ENCODE measurements at regions not wholly inside any gene's neighbourhood (a gene's known extent, or its start where the extent isn't known, plus 50 kb on each side); places are given as distances from the start of the nearest gene placed in this dataset.

- Histone ChIP-seq H3K9ac (ENCODE audit: low read length) (no peak overlapping the region), H4K20me1 (ENCODE audit: low read depth, low read length) (no peaks in the 10 kb centered on the region), H3K27me3 (ENCODE audit: low read length) (no peaks in the 10 kb centered on the region), H3K79me2 (ENCODE audit: insufficient read depth, low read length) (no peaks in the 10 kb centered on the region), H3K27ac (ENCODE audit: low read depth, low read length) (no peak overlapping the region), H3F3A (ENCODE audit: insufficient read depth) (no peaks in the 10 kb centered on the region), H3K9me3 (ENCODE audit: insufficient read depth, low read length) (no peaks in the 10 kb centered on the region), H3K4me3 (ENCODE audit: insufficient read depth, low read length, poor library complexity, severe bottlenecking) (no peak overlapping the region), H3K9me2 (replicated peaks; ENCODE audit: insufficient read depth, low read length) (no peaks in the 10 kb centered on the region), H3K36me3 (ENCODE audit: low read length) (no peaks in the 10 kb centered on the region), H3K4me2 (ENCODE audit: low read depth, low read length, poor library complexity, severe bottlenecking) (no peak overlapping the region), H2AFZ (ENCODE audit: low read depth, low read length, severe bottlenecking) (no peak overlapping the region)
- TF ChIP-seq EZH2phosphoT487 (conservative IDR thresholded peaks at IDR 0.05; ENCODE audit: low read length), result no peak
- no peak for TF ChIP-seq CTCF (IDR thresholded peaks at IDR 0.05; ENCODE audit: insufficient read depth, low read length, poor library complexity, severe bottlenecking)
These were observed 315.4 kb upstream of the MIR17HG start for GRCh38 chr13:91032104-91032503.

GRCh38 chr13:91036886-91037285 lies 310.6 kb upstream of the MIR17HG start:
- no peaks in the 10 kb centered on the region for H3K79me2 ChIP-seq (ENCODE audit: insufficient read depth, low read length)
- H3K36me3 ChIP-seq (ENCODE audit: low read length), result no peaks in the 10 kb centered on the region
- H2AFZ ChIP-seq (ENCODE audit: low read depth, low read length, severe bottlenecking), result no peak overlapping the region
- H3F3A ChIP-seq (ENCODE audit: insufficient read depth), result no peaks in the 10 kb centered on the region
- no peak overlapping the region for H3K9ac ChIP-seq (ENCODE audit: low read length)
- no peak overlapping the region for H3K4me2 ChIP-seq (ENCODE audit: low read depth, low read length, poor library complexity, severe bottlenecking)
- no peaks in the 10 kb centered on the region for H3K27me3 ChIP-seq (ENCODE audit: low read length)
- H3K4me3 ChIP-seq (ENCODE audit: insufficient read depth, low read length, poor library complexity, severe bottlenecking), result no peak overlapping the region
- no peaks in the 10 kb centered on the region for H3K9me3 ChIP-seq (ENCODE audit: insufficient read depth, low read length)
- no peaks in the 10 kb centered on the region for H4K20me1 ChIP-seq (ENCODE audit: low read depth, low read length)
- H3K9me2 ChIP-seq (replicated peaks; ENCODE audit: insufficient read depth, low read length), result no peaks in the 10 kb centered on the region
- TF ChIP-seq EZH2phosphoT487 (conservative IDR thresholded peaks at IDR 0.05; ENCODE audit: low read length) (no peak), CTCF (IDR thresholded peaks at IDR 0.05; ENCODE audit: insufficient read depth, low read length, poor library complexity, severe bottlenecking) (no peak)
- H3K27ac ChIP-seq (ENCODE audit: low read depth, low read length), result no peak overlapping the region

- TF ChIP-seq CTCF (IDR thresholded peaks at IDR 0.05; ENCODE audit: insufficient read depth, low read length, poor library complexity, severe bottlenecking) (no peak), EZH2phosphoT487 (conservative IDR thresholded peaks at IDR 0.05; ENCODE audit: low read length) (no peak)
- H3K27ac ChIP-seq (ENCODE audit: low read depth, low read length), result no peak overlapping the region
- no peak overlapping the region for H3K4me2 ChIP-seq (ENCODE audit: low read depth, low read length, poor library complexity, severe bottlenecking)
These were observed 304.6 kb upstream of the MIR17HG start for GRCh38 chr13:91042870-91043269.

More at GRCh38 chr13:91042870-91043269, 304.6 kb upstream of the MIR17HG start:
- H3K9ac ChIP-seq (ENCODE audit: low read length), result no peak overlapping the region
- no peak overlapping the region for H2AFZ ChIP-seq (ENCODE audit: low read depth, low read length, severe bottlenecking)
- no peaks in the 10 kb centered on the region for H3K9me2 ChIP-seq (replicated peaks; ENCODE audit: insufficient read depth, low read length)
- no peaks in the 10 kb centered on the region for H3K9me3 ChIP-seq (ENCODE audit: insufficient read depth, low read length)
- no peaks in the 10 kb centered on the region for H3K79me2 ChIP-seq (ENCODE audit: insufficient read depth, low read length)
- no peaks in the 10 kb centered on the region for H3F3A ChIP-seq (ENCODE audit: insufficient read depth)
- H4K20me1 ChIP-seq (ENCODE audit: low read depth, low read length), result no peaks in the 10 kb centered on the region
- no peaks in the 10 kb centered on the region for H3K36me3 ChIP-seq (ENCODE audit: low read length)
- no peak overlapping the region for H3K4me3 ChIP-seq (ENCODE audit: insufficient read depth, low read length, poor library complexity, severe bottlenecking)
- no peaks in the 10 kb centered on the region for H3K27me3 ChIP-seq (ENCODE audit: low read length)
